ENCODE measurements at regions not wholly inside any gene's neighbourhood (a gene's known extent, or its start where the extent isn't known, plus 50 kb on each side); places are given as distances from the start of the nearest gene placed in this dataset.

GRCh38 chr1:56414728-56415224 is 164.6 kb downstream of the PLPP3 start (continued):
- TF ChIP-seq NAIF1 (CRISPR knock-in tag; IDR thresholded peaks at IDR 0.05; ENCODE audit: borderline replicate concordance): no peak
- TF ChIP-seq ZMAT3 (CRISPR knock-in tag; conservative IDR thresholded peaks at IDR 0.05): peak; percentile 51; the same call in 1 of the 2 replicates
- TF ChIP-seq NCOR1 (IDR thresholded peaks at IDR 0.05; ENCODE audit: borderline replicate concordance, low read length): peak; percentile 96
- TF ChIP-seq THAP8 (CRISPR knock-in tag; IDR thresholded peaks at IDR 0.05; ENCODE audit: borderline replicate concordance): no peak
- no peak for TF ChIP-seq ZBTB40 (IDR thresholded peaks at IDR 0.05)
- TF ChIP-seq ZBTB40 (CRISPR knock-in tag; IDR thresholded peaks at IDR 0.05): no peak
- TF ChIP-seq KLF13 (CRISPR knock-in tag; IDR thresholded peaks at IDR 0.05): no peak
- TF ChIP-seq MEIS1 (CRISPR knock-in tag; IDR thresholded peaks at IDR 0.05; ENCODE audit: borderline replicate concordance): peak; percentile 85
- TF ChIP-seq DNMT3B (CRISPR knock-in tag; conservative IDR thresholded peaks at IDR 0.05): no peak
- TF ChIP-seq ZNF253 (CRISPR knock-in tag; IDR thresholded peaks at IDR 0.05; ENCODE audit: borderline replicate concordance): no peak
- peak; percentile 52; the same call in 1 of the 2 replicates for TF ChIP-seq KDM2A (CRISPR knock-in tag; IDR thresholded peaks at IDR 0.05; ENCODE audit: borderline replicate concordance, low read depth)
- TF ChIP-seq WIZ (CRISPR knock-in tag; IDR thresholded peaks at IDR 0.05): no peak
- peak; percentile 37 for TF ChIP-seq PHF5A (CRISPR knock-in tag; IDR thresholded peaks at IDR 0.05; ENCODE audit: low read depth, unreplicated experiment)
- no peak for TF ChIP-seq HIVEP1 (CRISPR knock-in tag; IDR thresholded peaks at IDR 0.05)
- TF ChIP-seq AGO1 (IDR thresholded peaks at IDR 0.05; ENCODE audit: low read depth, low read length, poor library complexity, severe bottlenecking): no peak
